ENCODE measurements at regions not wholly inside any gene's neighbourhood (a gene's known extent, or its start where the extent isn't known, plus 50 kb on each side); places are given as distances from the start of the nearest gene placed in this dataset.

GRCh38 chr10:121282264-121282663 is 316.0 kb downstream of the FGFR2 start:
- no peak for DNase-seq

- no peak for DNase-seq
Measured at GRCh38 chr10:121282797-121283515, 315.3 kb downstream of the FGFR2 start.

DNA sequence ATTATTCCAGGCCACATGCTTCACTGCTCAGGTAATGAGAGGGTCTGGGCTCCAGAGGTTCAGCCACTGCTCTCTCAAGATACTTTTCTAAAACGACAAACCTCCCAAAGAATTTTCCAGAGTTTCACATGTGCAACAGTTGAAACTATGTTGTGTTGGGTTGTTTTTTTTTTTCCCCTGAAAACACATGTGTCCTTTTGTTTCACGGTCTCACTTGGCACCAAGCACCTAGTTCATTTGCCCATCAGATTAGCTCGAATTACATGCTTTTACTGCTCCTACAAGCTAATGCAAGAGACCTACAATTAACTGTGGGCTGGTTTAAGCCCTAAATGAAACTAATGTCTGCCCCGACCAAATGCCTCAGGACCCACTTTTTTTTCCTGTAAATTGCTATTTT is 313.3 kb downstream of the FGFR2 start:
- no peak for DNase-seq

DNA sequence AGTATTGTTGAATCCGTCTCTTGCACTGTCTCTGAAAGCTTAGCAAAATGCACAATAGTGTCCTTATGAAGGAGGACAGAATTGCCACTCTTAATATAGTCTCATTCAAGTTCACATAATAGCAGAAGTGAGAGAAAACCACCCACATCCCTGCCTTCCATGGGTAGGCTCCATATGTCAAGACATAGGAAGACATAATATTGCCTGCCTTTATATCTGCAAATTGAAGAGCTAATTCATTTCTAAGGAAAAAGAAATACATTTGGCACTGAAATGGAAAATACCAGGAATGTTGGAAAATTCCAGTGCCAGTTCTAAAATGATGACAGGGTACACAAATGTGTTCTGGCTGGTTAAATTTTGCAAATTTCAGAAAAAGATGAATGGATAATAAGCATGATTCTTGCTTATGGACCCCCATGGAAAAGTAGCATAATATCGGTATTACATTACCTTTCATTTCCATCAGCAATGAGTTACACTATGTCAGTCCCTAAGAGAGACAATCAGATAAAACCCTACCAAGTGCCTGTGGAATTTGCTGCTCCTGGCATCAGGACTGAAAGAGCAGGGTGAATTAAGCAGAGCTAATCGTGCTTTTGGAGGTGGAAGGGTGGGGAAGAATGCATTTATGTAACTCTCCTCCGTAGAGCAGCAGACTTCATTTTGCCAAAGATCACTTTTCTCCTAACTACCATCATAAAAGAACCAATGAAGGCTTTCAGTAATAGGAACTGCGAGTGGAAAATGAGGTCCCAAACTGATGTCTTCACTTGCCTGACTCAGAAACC is 312.6 kb downstream of the FGFR2 start:
- no peak for DNase-seq

DNA sequence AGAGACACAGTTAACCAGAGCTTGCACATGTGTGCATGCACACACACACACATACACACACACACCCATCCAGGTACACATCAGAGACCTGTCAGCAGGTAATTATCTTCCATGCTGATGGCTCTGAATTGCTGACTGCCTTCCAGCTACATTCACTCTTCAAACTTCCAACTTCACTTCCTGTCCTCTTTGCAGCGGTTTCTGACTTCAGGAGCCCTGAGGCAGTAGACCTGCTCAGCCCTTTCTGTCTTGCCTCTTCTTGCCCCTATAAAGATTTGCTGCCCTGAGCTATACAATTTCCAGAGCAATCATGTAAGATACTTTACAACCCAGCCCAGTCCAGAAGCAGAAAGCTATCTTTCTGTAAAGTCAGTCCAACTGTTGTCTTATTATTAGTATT is 310.2 kb downstream of the FGFR2 start:
- no peak for DNase-seq

GRCh38 chr10:121288864-121289661 is 309.2 kb downstream of the FGFR2 start:
- no peak for DNase-seq

GRCh38 chr10:121289800-121290199 is 308.4 kb downstream of the FGFR2 start:
- no peak for DNase-seq

DNA sequence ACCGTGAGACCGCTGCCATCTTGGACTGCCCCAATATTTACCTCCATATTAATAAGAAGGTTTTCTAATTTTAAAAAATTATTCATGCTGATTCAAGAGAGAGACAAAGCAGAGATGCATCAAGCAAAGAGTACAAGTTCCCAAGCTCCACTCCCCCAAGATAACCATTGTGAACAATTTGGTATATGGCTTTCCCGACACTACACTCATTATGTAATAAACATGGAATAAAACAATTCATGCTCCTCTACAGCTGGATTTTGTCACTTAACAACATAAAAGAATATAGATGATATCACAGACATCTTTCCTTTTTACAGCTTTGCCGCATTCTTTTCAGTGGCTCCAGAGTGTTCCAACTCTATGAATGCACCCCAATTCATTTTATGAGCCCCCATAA is 307.6 kb downstream of the FGFR2 start:
- DNase-seq = no peak

DNA sequence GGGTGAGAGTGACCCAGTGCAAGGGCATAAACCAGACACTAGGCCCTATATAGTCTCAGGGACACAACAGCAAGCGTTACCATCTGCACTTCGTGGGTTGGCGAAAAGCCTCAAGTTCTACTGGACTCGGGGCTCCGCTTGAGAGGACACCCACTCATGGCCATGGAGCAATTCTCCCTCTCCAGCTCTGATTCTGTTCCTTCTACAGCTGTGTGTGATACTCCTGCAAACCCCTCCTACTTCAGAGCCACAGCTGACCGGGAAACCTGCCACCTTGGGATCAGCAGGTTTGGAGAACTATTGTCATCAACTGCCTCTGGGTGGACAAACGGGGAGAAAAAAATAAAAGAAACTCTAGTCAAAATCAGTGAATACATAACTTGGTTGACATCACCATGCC is 306.9 kb downstream of the FGFR2 start:
- DNase-seq = no peak

DNA sequence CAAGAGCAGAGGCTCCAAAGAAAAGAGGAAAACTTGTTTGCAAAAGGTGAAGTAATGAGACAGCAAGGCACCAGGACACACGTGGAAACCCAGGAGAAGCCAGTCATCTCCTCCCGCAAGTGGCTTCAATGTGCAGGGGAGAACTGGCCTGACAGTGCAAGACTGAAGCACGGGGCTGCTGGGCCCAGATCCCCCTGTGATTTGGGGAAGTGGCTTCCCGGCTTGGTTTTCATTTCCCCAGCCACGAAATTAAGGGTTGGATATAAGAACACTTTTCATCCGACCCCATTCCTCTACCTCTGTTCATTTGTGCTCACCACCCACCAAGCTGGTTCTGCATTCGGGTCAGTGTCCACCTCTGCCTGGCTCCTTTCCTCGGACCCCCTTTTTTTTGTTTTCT is 306.4 kb downstream of the FGFR2 start:
- no peak for DNase-seq

DNA sequence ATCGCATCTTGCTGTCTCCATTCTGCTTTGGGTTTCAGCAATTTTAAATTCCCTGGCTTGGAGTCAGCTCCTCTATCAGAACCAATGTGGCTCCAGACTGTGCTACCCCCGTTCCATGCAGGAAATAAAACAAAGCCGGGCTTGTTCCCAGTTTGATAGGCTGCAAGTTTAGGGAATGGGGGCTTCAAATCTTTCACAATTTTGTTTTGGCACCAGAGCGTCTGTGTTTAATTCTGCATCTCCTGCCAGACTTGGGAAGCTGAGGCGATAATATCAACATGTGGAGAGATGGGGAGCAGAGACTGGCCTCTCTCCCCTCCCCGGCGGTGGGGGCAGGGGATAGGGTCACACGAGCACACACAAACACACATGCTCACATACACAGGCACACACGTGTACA is 305.9 kb downstream of the FGFR2 start:
- no peak for DNase-seq

DNA sequence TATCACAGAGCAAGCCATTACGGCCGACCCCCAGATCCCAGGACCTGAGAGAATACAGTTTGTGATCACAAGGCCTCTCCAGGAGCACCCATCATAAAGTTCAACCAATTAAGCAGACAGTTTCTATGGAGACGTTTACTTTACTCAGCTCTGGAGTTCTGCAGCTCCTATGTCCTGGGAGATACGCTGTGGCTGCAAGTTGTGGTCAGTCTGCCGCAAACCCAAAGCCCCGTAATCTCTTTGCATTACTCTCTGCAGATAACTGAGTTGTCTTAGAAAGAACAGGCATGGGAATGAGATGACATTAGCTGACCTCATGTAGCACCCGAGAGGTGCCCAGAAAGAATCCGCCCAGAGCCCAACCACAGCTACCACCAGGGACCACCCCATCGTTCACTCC is 305.1 kb downstream of the FGFR2 start:
- no peak for DNase-seq

DNA sequence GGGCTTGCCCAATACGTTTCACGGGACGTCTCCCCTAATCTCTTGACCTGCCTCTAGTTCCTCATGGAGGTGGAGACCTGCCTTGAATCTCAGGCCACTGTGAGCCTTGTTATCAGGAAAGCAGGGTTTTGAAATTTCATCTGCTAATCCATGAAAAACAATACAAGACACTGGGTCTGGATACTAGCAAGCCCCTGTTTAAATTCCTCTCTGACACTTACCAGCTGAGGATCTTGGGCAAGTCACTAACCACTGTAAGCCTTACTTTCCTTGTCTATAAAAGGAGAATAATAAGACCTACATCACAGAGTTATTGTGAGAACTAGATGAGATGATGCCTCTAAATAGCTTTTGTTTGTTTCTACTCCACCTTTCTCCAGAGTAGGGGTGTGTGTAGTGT is 303.6 kb downstream of the FGFR2 start:
- DNase-seq = no peak

DNA sequence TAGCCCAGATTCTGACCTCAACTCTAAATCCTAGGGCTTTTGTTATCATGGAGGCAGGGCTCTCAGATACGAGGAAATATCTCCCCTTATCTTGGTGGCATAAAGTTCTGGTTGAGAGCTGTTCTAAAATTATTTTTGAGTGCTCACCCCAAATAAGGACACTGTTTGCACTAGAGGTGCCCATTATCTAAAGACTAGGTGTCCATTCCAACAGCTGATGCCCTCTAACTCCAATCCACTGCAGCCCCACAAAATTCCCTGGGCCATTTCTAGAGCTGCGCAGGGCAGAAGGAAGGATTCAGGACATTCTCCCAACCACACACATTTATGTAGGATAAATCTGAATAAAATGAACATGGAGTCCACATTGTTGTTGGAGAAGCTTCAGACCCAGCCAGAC is 301.9 kb downstream of the FGFR2 start:
- DNase-seq = no peak

DNA sequence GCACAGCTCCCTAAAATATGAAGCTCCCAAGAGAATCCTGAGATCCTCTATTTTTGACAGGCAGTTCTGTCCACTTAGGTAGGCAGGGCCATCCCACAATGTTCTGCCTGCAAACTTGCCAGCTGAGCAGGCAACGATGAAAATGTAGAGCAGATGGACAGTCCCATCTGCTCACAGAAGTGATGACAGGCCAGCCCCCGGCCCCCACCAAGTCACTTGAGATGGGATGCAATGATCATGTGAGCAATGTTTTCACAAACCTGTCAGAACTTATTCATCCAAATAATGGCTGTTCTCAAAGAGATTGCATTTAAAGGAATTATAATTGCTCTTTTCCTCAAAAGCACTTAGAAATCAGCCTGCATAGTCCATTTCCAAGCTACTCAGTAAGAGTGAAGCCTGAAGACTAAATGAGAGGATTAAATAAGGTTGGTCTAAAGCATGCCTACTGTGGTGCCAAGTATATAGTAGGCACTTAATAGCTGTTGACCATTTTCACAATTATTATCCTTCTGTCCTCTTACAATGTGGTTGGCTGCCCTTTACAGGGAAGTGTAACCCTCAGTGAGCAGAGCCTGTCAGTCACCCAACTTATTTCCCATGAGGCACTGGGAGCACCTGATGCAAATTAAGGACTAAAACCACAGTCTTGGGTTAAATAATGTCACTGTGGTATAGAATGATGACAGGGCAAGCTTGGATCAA is 301.2 kb downstream of the FGFR2 start:
- no peak for DNase-seq

GRCh38 chr10:121300723-121301122 is 297.5 kb downstream of the FGFR2 start:
- no peak for DNase-seq

DNA sequence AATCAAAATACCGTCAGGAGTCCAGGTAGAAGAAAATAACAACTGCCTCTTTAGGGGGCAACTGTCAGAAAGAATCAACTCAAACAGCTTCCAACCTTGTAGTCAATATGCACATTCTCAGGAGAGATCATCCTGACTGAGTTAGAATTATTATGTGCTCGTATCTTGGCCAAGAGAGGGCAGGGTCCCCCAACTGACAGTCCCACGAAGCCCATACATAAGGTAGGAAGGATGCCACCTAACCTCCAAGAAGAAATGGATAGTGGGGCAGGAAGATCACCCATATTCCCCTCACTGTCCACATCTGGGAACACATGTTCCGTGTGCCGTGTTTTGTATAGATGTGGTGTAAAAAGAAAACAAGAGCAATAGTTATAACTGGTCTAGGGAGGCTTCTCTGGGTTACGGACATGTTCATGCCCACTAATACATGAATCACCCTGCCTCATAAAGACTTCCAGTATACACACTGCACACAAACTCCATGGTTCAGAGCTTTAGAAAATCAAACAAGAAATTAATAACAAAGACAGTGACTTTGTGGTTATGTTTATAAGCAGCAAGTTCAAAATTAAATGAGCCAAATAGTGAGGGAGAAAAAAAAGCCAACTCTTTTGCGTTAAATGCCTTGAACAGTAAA is 295.6 kb downstream of the FGFR2 start:
- no peak for DNase-seq

DNA sequence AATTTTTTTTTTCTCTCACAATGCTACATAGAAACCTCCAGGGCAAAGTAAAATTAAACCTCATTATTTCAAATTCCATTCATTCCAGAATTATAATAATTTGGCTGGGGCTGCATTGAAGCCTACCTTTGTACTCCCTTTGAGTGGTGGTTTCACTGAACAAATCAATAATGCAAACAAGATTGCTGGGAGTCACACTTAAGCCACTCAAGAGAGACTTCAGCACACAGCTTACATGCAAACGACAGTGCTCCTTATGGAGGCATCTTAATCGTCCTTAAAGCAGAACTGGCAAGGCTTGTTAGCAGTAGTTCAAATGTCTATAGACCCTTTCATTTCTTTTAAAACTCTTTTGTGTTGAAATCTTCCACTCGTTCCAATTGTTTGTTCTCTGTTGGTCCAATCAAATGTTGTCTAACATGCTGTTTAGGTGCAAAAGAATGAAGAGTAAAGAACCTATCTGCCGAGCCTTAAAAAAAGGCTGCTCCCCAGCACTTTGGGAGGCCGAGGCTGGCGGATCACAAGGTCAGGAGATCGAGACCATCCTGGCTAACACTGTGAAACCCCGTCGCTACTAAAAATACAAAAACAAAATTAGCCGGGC is 294.9 kb downstream of the FGFR2 start:
- DNase-seq = no peak

DNA sequence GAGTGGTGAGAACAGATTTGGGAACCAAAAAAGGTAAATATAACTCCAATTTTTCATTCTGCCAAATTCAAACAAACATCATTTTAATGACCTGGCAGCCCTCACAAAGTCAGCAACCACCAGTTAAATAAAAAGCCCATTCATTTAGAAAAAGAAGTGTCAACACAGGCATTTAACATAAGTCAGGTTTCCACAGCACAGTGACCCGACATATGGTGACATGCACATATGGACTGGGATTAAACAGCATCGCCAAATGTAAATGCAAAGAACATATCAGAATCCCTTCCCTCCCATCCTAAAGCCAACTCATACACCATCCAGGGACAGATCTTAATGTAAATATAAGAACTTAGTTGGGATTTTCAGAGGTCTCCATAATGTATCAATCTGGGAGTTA is 293.2 kb downstream of the FGFR2 start:
- DNase-seq = no peak

GRCh38 chr10:121306159-121306673 is 292.0 kb downstream of the FGFR2 start:
- no peak for DNase-seq

- no peak for DNase-seq
Measured at GRCh38 chr10:121307411-121307980, 290.7 kb downstream of the FGFR2 start.

All from occipital lobe (tissue), 1 donor.